Pulmonary artery endothelial cell (primary cell): ENCODE measurements at regions not wholly inside any gene's neighbourhood (a gene's known extent, or its start where the extent isn't known, plus 50 kb on each side); places are given as distances from the start of the nearest gene placed in this dataset.
"Not testable (repeated sequence)": the region's sequence is repeated elsewhere in the genome, so short reads cannot be mapped to it uniquely, and the experiment has no call there.

Experiments used
- DNase-seq: peaks from one replicate; pipeline ENCODE4 v3.0.0-alpha.2; 2011; ENCODE audit warnings: low read depth, low spot score

DNA sequence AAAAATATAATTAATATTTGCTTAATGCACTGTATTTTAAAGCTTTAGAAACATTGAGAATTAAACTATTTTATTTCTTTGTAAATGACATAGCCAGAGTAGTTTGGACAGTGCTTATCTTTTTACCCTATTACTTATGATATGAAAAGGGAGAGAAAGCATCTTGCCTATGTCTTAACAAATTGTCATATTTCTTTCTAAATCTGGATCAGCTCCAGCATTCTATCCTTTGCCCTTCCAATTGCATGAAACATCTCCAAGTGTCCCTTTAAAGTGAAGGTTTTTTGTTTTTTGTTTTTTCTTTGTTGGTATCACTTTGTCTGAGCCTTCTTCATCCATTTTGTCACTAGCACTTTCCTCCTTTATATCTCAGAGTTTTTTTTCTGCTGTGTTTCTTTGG lies 511.6 kb upstream of the FAM174A start:
- DNase-seq = no peak

- DNase-seq = no peak
Measured at GRCh38 chr5:100017520-100018262, 517.5 kb upstream of the FAM174A start.

DNA sequence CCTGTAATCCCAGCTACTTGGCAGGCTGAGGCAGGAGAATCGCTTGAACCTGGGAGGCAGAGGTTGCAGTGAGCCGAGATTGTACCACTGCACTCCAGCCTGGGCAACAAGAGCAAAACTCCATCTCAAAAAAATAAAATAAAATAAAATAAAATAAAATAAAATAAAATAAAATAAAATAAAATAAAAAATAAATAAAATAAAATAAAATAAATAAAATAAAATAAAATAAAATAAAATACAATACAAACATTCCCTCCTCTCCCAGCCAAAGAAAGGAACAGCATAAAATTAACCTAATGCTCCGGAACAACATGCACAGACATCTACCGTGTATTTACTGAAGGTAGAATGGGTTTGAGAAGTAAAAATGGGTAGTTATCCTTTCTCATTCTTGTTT lies 521.9 kb upstream of the FAM174A start:
- not testable (repeated sequence) for DNase-seq

DNA sequence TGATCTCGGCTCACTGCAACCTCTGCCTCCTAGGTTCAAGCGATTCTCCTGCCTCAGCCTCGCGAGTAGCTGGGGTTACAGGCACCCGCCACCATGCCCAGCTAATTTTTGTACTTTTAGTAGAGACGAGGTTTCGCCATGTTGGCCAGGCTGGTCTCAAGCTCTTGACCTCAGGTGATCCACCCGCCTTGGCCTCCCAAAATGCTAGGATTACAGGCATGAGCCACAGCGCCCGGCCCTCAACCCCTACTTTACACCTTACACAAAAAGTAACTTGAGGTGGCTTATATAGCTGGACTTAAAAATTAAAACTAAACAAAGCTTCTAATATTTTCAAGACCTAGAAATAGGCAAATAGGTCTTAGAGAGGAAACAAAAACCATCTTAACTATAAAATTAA lies 524.0 kb upstream of the FAM174A start:
- not testable (repeated sequence) for DNase-seq

DNA sequence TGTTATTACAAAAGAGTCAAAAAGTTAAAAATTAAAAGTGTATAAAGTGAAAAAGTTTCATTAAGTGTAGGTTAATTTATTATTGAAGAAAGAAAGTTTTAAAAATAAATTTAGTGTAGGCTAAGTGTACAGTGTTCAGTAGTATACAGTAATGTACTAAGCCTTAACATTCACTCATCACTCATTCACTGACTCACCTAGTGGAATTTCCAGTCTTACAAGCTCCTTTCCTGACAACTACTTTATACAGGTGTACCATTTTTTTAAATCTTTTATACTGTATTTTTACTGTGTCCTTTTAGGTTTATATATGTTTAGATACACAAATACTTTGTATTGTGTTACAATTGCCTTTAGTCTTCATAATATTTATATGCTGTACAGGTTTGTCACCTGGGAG lies 530.2 kb upstream of the FAM174A start:
- no peak for DNase-seq

- no peak for DNase-seq
Measured at GRCh38 chr5:99998319-99998718, 536.9 kb upstream of the FAM174A start.

DNA sequence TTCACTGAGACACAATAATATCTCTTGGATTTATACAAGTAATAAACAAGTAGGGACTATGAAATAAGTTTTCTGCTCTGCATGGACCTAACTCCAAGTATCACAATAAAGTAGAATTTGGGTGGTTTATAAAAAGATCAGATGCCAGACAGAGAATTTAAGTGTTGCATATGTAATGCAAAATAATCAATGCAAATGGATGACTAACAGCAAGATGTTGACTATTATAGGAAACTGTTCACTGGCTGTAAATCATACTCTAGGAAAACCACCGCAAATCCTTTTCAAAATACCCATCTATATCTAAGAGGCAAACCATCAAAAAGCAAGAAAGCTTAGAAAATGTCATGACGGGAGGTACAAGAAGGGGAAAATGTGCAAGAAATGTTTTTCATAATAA lies 539.8 kb upstream of the FAM174A start:
- no peak for DNase-seq

DNA sequence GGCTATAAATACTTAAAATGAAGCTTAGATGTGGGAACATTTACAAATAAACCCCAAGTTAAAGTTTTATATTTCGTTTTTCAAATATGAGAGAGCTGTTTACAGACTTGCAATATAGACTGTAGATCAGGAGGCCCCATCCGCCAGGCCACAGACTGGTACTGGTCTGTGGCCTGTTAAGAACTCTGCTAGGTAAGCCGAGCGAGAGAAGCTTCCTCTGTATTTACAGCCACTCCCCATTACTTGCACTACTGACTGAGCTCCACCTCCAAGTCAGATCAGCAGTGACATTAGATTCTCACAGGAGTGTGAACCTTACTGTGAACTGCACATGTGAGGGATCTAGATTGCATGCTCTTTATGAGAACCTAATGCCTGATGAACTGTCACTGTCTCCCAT lies 561.4 kb upstream of the FAM174A start:
- DNase-seq = no peak

DNA sequence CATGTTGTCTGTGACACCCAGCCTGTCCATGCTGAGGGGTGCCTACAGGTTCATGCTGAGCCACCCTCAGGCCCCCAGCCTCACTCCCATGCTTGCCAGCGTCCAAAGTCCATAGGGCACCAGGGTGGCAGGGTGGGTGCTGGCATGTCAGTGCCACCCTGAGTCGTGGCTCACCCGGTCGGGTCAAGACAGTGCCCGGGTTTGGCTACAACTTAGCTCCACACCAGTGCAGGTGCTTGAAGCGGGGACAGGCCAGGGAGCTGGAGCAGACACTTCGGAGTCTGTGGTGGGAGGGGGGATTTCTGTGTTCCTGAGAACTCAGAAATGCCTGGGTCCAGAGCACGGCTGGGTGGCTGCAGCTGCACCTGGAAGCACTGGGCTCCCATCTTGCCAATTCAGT lies 579.2 kb upstream of the FAM174A start:
- DNase-seq = no peak

- no peak for DNase-seq
Measured at GRCh38 chr5:99955006-99955405, 580.2 kb upstream of the FAM174A start.

- no peak for DNase-seq
Measured at GRCh38 chr5:99949969-99950524, 585.1 kb upstream of the FAM174A start.

GRCh38 chr5:99949361-99949760 lies 585.8 kb upstream of the FAM174A start:
- no peak for DNase-seq

GRCh38 chr5:99948850-99949249 lies 586.3 kb upstream of the FAM174A start:
- DNase-seq = no peak

DNA sequence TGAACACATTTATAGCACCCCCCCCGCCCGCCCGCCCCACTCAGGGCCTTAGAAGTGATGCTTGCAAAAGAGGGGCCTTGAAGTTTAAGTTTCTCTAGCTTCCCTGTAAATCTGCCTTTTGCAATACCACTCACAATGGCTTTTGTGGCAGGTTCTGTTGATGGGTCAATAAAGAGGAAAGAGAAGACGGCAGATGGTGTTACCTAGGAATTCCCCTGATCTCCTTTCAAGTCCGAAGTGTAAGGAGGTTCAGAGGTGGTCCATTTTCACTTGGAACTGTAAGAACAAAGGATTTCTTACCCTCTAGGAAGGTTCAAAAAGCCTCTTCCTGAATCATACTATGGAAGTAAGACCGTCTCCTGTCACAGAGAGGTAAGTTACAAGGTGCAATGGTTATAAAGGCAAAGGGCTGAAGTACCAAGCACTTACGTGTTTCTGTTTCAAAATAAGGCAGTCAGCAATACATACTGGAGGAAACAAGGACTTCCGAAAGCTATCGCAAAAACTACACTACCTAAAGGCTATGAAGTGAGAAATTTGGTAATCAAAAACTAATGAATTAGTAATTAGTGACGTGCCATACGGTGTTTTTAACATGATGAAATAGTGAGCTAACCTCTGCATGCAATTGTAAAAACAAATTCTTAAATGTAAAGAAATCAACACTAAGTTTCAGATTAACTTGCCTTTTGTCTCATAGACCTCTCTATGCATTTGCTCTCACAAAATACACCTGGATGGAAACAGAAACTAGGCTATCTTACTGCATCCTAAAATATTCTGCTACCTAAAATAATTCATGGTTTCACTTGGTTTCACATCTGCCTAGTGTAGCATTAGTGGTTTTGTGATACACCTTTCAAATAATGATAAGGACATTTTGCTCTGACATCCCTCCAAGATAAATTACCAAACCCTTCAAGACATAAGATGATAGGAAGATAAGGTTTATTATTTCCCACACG lies 589.4 kb upstream of the FAM174A start:
- DNase-seq = no peak

- no peak for DNase-seq
Measured at GRCh38 chr5:99940540-99940939, 594.6 kb upstream of the FAM174A start.

DNA sequence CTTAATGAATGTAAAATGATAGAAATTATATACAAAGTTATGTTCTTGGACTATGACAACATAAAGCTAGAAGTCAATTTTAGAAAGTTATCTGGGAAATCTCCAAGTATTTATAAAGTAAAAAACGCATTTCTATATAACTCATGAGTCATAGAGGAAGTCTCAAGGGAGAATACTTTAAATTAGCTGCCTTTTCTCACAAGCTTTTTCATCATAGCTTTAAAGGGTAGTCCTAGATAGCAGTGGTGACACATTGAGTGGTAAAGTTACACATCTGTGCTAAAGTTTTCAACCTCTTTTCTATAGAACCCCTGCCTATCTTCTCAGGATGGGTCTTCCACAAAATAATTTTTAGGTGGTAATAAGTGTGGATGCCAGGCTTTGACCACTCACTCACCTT lies 598.3 kb upstream of the FAM174A start:
- no peak for DNase-seq

DNA sequence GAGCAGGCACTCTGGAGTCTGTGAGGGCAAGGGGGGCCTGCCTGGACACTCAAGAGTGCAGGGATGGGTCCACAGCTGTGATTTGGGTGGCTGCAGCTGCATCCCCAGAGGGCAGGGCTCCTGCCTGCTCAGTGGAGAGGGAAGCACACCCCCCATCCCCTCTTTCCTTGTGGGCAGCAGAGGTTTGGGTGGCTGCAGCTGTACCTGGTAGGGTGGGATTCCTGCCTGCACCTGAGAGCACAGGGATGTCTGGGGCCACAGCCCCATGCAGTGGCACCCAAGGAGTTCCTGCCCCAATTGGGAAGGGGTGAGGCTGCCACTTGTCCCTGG lies 605.4 kb upstream of the FAM174A start:
- DNase-seq = no peak

- no peak for DNase-seq
Measured at GRCh38 chr5:99929067-99929805, 605.9 kb upstream of the FAM174A start.

DNA sequence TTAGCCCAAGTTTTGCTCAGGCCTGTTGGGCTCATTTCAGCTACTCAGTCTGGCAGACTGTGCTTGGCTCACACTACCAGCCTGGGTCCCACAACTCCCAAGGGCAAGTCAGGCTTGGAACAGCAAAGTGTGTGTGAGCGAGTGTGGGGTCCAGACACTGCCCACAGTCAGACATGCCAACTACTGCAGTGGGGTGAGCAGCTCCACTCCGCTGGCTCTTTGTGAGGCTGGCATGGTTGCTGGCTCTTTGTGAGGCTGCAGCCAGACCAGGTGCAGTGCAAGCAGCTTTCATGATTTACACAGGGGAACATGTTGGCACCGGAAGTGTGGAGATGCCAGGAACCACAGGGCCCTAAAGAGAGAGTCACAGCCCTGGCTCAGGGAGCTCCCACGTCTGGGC lies 606.7 kb upstream of the FAM174A start:
- DNase-seq = no peak

- no peak for DNase-seq
Measured at GRCh38 chr5:99926463-99926862, 608.7 kb upstream of the FAM174A start.

DNA sequence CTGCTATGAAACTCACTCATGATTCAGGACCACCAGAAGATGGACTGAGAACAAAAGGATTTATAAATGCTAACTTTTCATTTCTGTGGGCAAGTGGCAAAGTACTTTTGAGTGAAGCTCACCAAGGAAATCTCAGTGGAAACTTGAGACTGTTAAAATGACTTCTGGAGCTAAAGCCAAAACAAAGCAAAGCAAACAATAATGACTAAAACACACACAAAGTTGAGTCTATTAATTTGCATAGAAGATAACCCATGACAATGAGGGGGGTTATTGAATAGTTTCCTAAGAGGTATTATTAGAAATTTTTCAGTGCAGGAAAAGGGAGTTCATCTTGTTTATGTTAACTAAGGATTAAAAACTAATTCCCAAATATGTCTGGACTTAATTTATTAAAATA lies 612.8 kb upstream of the FAM174A start:
- no peak for DNase-seq

GRCh38 chr5:99911971-99912370 lies 623.2 kb upstream of the FAM174A start:
- no peak for DNase-seq
